Erythroblast (primary cell): ENCODE measurements at regions not wholly inside any gene's neighbourhood (a gene's known extent, or its start where the extent isn't known, plus 50 kb on each side); places are given as distances from the start of the nearest gene placed in this dataset.

Experiments
- DNase-seq, 2 experiments: peaks; one replicate each; lab custom pipeline; 2025; lab: John Stamatoyannopoulos, UW
- GATA1 ChIP-seq: IDR thresholded peaks from 2 replicates; pipeline ENCODE4 v1.6.1; 2011; ENCODE audit warnings: low read depth, mild to moderate bottlenecking, control low read depth, low read length, moderate library complexity
- POLR2A ChIP-seq: IDR thresholded peaks from 2 replicates; pipeline ENCODE4 v1.6.1; 2011; ENCODE audit warnings: mild to moderate bottlenecking, low read length

- DNase-seq: no peak
- TF ChIP-seq GATA1 (no peak), POLR2A (no peak)
These were observed 53.1 kb upstream of the STK39 start for GRCh38 chr2:168300460-168300859.

GRCh38 chr2:168304024-168304681, 56.8 kb upstream of the STK39 start:
- TF ChIP-seq GATA1 (no peak), POLR2A (no peak)
- no peak for DNase-seq

GRCh38 chr2:168307379-168307778, 60.0 kb upstream of the STK39 start:
- DNase-seq: no peak
- TF ChIP-seq POLR2A: no peak
- no peak for TF ChIP-seq GATA1

GRCh38 chr2:168310580-168310979, 63.2 kb upstream of the STK39 start:
- no peak for TF ChIP-seq GATA1
- no peak for TF ChIP-seq POLR2A
- DNase-seq: no peak

GRCh38 chr2:168311261-168311910, 64.0 kb upstream of the STK39 start:
- no peak for TF ChIP-seq POLR2A
- TF ChIP-seq GATA1: no peak

GRCh38 chr2:168312036-168312822, 64.8 kb upstream of the STK39 start:
- TF ChIP-seq GATA1 (no peak), POLR2A (no peak)
- DNase-seq: no peak

More at GRCh38 chr2:168311261-168311910, 64.0 kb upstream of the STK39 start:
- DNase-seq: no peak

GRCh38 chr2:168314236-168314635, 66.8 kb upstream of the STK39 start:
- DNase-seq: no peak
- TF ChIP-seq POLR2A: no peak
- TF ChIP-seq GATA1: no peak

- TF ChIP-seq GATA1: no peak
- TF ChIP-seq POLR2A: no peak
- no peak for DNase-seq
These were observed 68.1 kb upstream of the STK39 start for GRCh38 chr2:168315331-168316072.

- no peak for DNase-seq
- TF ChIP-seq GATA1 (no peak), POLR2A (no peak)
These were observed 68.7 kb upstream of the STK39 start for GRCh38 chr2:168316073-168316440.

GRCh38 chr2:168317282-168317681, 69.9 kb upstream of the STK39 start:
- DNase-seq: peak in 1 of 2 experiments; percentile 1
- TF ChIP-seq POLR2A: no peak
- no peak for TF ChIP-seq GATA1

- no peak for TF ChIP-seq GATA1
- no peak for TF ChIP-seq POLR2A
- no peak for DNase-seq
These were observed 72.9 kb upstream of the STK39 start for GRCh38 chr2:168320267-168320666.

- DNase-seq: no peak
- TF ChIP-seq GATA1 (no peak), POLR2A (no peak)
These were observed 75.1 kb upstream of the STK39 start for GRCh38 chr2:168322325-168323007.

GRCh38 chr2:168323529-168324021, 76.2 kb upstream of the STK39 start:
- no peak for DNase-seq
- TF ChIP-seq GATA1 (no peak), POLR2A (no peak)
